Erythroblast (primary cell): ENCODE measurements at regions not wholly inside any gene's neighbourhood (a gene's known extent, or its start where the extent isn't known, plus 50 kb on each side); places are given as distances from the start of the nearest gene placed in this dataset.

Source experiments
- GATA1 ChIP-seq: IDR thresholded peaks from 2 replicates; pipeline ENCODE4 v1.6.1; 2011; ENCODE audit warnings: low read depth, mild to moderate bottlenecking, control low read depth, low read length, moderate library complexity
- POLR2A ChIP-seq: IDR thresholded peaks from 2 replicates; pipeline ENCODE4 v1.6.1; 2011; ENCODE audit warnings: mild to moderate bottlenecking, low read length

DNA sequence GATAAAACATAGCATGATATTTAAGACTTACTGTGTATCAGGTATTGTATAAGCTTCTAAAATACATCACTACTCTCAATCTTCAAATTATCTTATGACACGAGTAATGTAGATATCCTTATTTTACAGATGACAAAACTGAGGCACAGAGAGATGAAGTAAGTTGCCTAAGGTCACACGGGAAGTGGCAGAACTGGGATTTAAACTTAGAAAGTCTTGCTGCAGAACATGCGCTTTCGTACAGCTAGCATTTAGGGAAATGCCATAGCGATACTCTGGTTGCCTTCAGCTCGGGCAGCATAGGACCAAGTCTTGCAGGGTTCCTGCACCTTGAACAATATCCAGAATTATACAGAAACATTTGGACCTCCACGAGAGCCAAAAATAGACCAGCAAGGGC, 162.4 kb downstream of the BRMS1L start:
- no peak for TF ChIP-seq POLR2A
- TF ChIP-seq GATA1 = no peak
